Upper lobe of right lung (tissue), 1 donor: ENCODE measurements at regions not wholly inside any gene's neighbourhood (a gene's known extent, or its start where the extent isn't known, plus 50 kb on each side); places are given as distances from the start of the nearest gene placed in this dataset.
A peak's percentile ranks its signal among the peaks of the same experiment; 100 is the strongest.

Source experiments
- ATAC-seq: fragments of 200-7000 bp; cut with Tn5 transposase; one replicate; pipeline ENCODE4 v1.9.1; 2020; ENCODE audit warnings: mild to moderate bottlenecking, moderate library complexity
- DNase-seq: peaks from one replicate; pipeline ENCODE4 v3.0.0-alpha.2; 2020
- H3K27ac ChIP-seq: fragments of 200-600 bp; one replicate; pipeline ENCODE4 v1.8.0; 2022
- H3K27me3 ChIP-seq: fragments of 200-600 bp; one replicate; pipeline ENCODE4 v1.8.0; 2022; ENCODE audit warnings: mild to moderate bottlenecking
- H3K36me3 ChIP-seq: fragments of 200-600 bp; one replicate; pipeline ENCODE4 v1.8.0; 2022
- H3K4me1 ChIP-seq: fragments of 200-600 bp; one replicate; pipeline ENCODE4 v1.8.0; 2022
- H3K4me3 ChIP-seq: fragments of 200-600 bp; one replicate; pipeline ENCODE4 v1.8.0; 2022; ENCODE audit warnings: mild to moderate bottlenecking
- H3K9me3 ChIP-seq: fragments of 200-600 bp; one replicate; pipeline ENCODE4 v1.8.0; 2022
- intact Hi-C: fragments of 100-400 bp; cut with DNase I; formaldehyde crosslinking; loops from one replicate; pipeline ENCODE4 v1.11.0; 2022
- TF ChIP-seq, protein P1 (sequence below): fragments of 200-600 bp; IDR thresholded peaks from one replicate; pipeline ENCODE4 v1.8.0; 2022; ENCODE audit warnings: antibody characterized with exemption
- donor health status: DM: no; HTN: yes; CAD: no; lungs with severe emphysema.

DNA sequence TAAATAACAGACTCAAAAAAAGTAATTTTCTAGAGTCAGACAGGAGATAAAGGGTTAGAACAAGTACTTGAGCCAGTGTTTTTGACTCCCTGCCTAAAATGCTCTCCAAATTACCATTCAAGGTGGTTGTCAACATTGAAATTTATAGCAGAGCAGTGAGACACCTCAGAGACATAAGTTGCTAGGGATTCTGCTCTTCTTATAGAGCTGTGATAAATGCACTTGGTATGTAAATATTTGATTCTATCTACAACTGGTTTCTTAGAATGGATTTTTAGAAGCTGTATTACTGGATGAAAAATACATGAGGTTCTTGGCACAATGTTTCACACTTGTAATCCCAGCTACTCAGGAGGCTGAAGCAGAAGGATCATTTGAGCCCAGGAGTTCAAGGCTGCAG lies 83.9 kb upstream of the OSBPL8 start:
- intact Hi-C loops = no loop called here
- Histone ChIP-seq H3K4me1 (no peaks in the 10 kb centered on the region), H3K9me3 (no peaks in the 10 kb centered on the region), H3K27ac (no peak overlapping the region), H3K36me3 (no peaks in the 10 kb centered on the region), H3K27me3 (no peaks in the 10 kb centered on the region), H3K4me3 (no peak overlapping the region)
- DNase-seq (no peak), ATAC-seq (no peak)
- TF ChIP-seq, protein P1, sequence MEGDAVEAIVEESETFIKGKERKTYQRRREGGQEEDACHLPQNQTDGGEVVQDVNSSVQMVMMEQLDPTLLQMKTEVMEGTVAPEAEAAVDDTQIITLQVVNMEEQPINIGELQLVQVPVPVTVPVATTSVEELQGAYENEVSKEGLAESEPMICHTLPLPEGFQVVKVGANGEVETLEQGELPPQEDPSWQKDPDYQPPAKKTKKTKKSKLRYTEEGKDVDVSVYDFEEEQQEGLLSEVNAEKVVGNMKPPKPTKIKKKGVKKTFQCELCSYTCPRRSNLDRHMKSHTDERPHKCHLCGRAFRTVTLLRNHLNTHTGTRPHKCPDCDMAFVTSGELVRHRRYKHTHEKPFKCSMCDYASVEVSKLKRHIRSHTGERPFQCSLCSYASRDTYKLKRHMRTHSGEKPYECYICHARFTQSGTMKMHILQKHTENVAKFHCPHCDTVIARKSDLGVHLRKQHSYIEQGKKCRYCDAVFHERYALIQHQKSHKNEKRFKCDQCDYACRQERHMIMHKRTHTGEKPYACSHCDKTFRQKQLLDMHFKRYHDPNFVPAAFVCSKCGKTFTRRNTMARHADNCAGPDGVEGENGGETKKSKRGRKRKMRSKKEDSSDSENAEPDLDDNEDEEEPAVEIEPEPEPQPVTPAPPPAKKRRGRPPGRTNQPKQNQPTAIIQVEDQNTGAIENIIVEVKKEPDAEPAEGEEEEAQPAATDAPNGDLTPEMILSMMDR = no peak

DNA sequence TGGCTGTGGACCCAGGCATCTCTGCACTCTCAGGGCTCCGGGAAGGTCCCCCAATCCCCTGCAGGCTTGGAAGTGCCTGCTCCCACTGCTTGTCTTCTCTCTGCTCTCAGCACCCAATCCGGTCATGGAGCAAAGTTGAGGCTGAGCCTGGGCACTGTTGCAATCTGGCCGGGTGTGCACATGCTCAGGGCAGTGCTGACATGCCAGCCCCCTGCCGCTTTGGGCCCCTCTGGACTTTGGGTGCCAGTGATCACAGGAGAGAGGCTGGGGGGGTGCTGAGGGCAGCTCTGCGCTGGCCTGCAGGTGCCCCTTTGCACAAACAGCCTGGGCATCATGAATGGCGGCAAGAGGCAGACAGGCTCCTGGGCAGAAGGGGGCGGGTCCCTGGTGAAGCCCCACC lies 85.4 kb upstream of the OSBPL8 start:
- no peaks in the 10 kb centered on the region for H3K4me1 ChIP-seq
- no peaks in the 10 kb centered on the region for H3K36me3 ChIP-seq
- no peaks in the 10 kb centered on the region for H3K9me3 ChIP-seq
- intact Hi-C loops = no loop called here
- DNase-seq (no peak), ATAC-seq (no peak)
- H3K4me3 ChIP-seq = no peak overlapping the region
- H3K27ac ChIP-seq = no peak overlapping the region
- no peaks in the 10 kb centered on the region for H3K27me3 ChIP-seq
- TF ChIP-seq, protein P1 = no peak

DNA sequence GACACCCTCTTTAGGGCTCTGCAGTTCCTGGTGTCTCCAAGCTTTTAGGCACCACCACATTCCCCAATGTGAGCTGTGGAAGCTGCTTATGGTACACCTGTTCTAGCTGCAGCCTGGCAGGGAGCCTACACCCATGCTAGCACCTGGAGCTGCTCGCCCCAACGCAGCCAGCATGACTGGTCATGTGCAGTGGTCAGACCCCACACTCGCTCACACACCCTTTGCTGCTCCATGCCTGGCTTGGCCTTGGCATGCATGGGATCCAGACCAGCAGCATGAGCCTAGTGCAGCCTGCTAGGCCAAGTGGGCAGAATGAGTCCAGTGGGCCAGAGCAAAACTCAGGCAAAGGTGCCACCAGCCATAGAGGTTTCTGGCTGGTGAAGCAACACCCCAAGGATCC lies 86.4 kb upstream of the OSBPL8 start:
- intact Hi-C loops = no loop called here
- Histone ChIP-seq H3K4me1 (no peaks in the 10 kb centered on the region), H3K9me3 (no peaks in the 10 kb centered on the region), H3K36me3 (no peaks in the 10 kb centered on the region), H3K27me3 (no peaks in the 10 kb centered on the region), H3K4me3 (no peak overlapping the region), H3K27ac (no peak overlapping the region)
- DNase-seq (no peak), ATAC-seq (peak; percentile 23)
- TF ChIP-seq, protein P1 = no peak

- intact Hi-C loops = no loop called here
- no peak for ATAC-seq
- TF ChIP-seq, protein P1 = no peak
These were observed 86.8 kb upstream of the OSBPL8 start for GRCh38 chr12:76646366-76646765.

DNA sequence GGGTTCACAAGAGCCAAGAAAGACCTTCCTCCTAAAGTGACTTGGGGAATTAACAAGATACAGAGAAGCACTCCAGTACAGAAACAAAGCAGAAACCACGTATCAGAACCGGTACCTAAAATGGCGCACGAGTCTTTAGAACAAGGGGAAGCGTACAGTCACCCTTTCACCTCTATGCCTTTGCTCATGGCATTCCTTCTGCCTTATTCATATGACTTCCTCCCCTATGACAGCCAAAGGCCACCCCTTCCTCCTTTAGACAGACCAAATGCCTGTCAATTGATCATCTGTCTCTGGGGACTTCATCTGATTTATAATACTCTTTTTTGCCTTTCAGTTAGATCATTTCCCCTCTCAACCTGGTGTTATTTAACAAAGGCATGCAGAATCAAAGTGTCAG lies 89.5 kb upstream of the OSBPL8 start:
- no peak overlapping the region for H3K4me3 ChIP-seq
- H3K4me1 ChIP-seq = no peaks in the 10 kb centered on the region
- H3K9me3 ChIP-seq = no peaks in the 10 kb centered on the region
- ATAC-seq (no peak), DNase-seq (no peak)
- H3K27ac ChIP-seq = no peak overlapping the region
- H3K27me3 ChIP-seq = no peaks in the 10 kb centered on the region
- H3K36me3 ChIP-seq = no peaks in the 10 kb centered on the region
- TF ChIP-seq, protein P1 = no peak
- intact Hi-C loops = no loop called here

More at GRCh38 chr12:76646366-76646765, 86.8 kb upstream of the OSBPL8 start:
- Histone ChIP-seq H3K9me3 (no peaks in the 10 kb centered on the region), H3K4me3 (no peak overlapping the region), H3K4me1 (no peaks in the 10 kb centered on the region), H3K27me3 (no peaks in the 10 kb centered on the region), H3K36me3 (no peaks in the 10 kb centered on the region), H3K27ac (no peak overlapping the region)
- no peak for DNase-seq

- Histone ChIP-seq H3K4me3 (no peak overlapping the region), H3K9me3 (no peaks in the 10 kb centered on the region), H3K4me1 (no peaks in the 10 kb centered on the region), H3K27me3 (no peaks in the 10 kb centered on the region), H3K36me3 (no peaks in the 10 kb centered on the region), H3K27ac (no peak overlapping the region)
- no peak for DNase-seq
- intact Hi-C loops = no loop called here
- TF ChIP-seq, protein P1 = no peak
- ATAC-seq = no peak
These were observed 92.8 kb upstream of the OSBPL8 start for GRCh38 chr12:76652402-76652801.
